NCI-H1930 (cell line): ENCODE measurements at regions not wholly inside any gene's neighbourhood (a gene's known extent, or its start where the extent isn't known, plus 50 kb on each side); places are given as distances from the start of the nearest gene placed in this dataset.

Source experiments
- DNase-seq, 2 experiments: peaks; one replicate each; lab custom pipeline; 2025; lab: John Stamatoyannopoulos, UW

DNA sequence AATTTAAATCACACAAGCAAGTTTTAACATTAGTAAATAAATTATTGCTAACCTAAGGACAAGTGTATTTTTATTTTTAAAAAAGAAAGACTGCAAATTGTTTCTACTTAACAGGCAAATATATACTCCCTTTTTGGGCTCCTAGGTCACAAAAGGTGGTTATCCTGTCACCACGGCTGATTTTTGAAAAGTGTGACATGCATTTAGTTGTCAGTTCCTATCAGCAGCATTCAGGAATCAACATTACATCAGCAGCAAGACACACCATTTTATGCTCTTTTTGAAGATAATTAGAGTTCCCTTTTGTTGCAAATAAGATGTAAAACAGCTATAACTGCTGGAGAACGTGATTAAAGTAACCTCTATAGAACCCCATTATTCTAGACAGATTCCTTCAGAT is 357.5 kb upstream of the TMCO5A start:
- DNase-seq: no peak

- DNase-seq: no peak
Observed at GRCh38 chr15:37581866-37582532, 352.4 kb upstream of the TMCO5A start.

GRCh38 chr15:37582852-37583251 is 351.6 kb upstream of the TMCO5A start:
- DNase-seq: no peak

DNA sequence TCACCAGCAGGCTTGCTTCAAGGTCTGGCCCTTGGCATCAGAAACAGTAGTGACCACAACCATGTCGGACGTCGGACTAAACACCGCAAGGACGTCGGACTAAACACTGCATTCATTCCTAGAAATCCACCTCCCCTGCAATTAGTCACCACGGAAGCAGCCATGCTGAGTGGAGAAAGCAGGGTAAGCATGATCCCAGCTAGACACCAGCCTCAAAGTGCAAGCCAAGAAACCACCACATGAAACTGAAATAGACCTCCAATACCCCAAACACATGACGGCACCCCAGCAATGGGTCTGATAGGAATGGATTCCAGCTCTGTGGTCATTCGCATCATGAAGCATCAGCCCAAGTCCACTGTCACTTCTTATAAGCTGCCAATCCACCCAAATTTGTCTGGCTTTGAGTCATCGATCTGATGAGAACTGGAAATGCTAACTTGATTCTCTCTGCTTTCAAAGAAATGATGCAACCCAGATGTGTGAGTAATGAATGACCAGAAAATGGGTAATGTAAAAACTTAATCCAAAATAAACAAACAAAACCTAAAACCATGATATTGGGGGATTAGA is 348.3 kb upstream of the TMCO5A start:
- DNase-seq: no peak

GRCh38 chr15:37586976-37587375 is 347.5 kb upstream of the TMCO5A start:
- DNase-seq: no peak

GRCh38 chr15:37594417-37594816 is 340.0 kb upstream of the TMCO5A start:
- DNase-seq: peak; percentile 14 to 69

DNA sequence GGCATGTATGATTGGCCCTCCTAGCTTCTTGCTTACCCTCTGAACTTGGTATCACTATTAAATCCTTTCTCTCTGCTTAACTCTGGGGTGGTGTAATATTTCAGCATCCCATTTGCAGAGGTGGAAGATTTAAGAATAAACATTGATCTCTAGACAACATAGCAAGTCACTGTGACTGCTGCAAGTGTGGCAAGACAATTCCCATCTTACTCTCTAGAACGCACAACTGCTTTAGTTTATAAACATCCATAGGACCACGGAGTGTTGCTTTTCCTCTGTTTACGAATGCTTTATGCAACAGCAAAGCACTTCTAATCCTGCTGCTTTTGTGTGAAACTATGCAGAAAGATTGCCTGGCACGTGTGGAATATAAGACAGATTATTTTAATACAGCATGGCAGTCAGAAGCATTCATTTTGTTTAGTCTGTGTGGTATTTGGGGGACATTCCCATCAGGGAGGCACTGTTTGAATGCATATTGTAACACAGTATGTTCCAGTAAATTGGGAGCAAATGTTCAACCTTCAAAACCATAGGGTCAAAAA is 338.9 kb upstream of the TMCO5A start:
- no peak for DNase-seq

- no peak for DNase-seq
Observed at GRCh38 chr15:37599156-37599555, 335.3 kb upstream of the TMCO5A start.

GRCh38 chr15:37616215-37616614 is 318.2 kb upstream of the TMCO5A start:
- DNase-seq: no peak

GRCh38 chr15:37618353-37618752 is 316.1 kb upstream of the TMCO5A start:
- DNase-seq: no peak

- DNase-seq: no peak
Observed at GRCh38 chr15:37619358-37620042, 314.9 kb upstream of the TMCO5A start.

- DNase-seq: no peak
Observed at GRCh38 chr15:37625576-37625975, 308.9 kb upstream of the TMCO5A start.

DNA sequence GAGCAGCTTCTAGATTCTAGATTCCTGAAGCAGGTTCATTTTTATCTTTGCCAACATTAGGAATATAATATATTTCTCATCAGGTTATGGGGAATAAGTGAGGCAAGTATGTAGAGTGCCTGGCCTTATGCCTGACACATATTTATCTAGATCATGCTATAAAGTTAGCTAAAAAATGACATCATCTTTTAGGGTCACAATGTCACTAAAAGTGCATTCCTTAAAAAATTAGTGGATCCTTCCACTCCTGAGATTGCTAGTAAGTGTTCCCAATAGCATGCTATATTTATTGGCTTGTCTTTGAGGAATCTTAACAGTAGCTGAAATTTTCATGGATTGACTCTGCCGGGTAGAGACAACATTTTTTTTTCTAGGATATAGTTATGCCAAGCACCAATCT is 305.9 kb upstream of the TMCO5A start:
- DNase-seq: no peak

DNA sequence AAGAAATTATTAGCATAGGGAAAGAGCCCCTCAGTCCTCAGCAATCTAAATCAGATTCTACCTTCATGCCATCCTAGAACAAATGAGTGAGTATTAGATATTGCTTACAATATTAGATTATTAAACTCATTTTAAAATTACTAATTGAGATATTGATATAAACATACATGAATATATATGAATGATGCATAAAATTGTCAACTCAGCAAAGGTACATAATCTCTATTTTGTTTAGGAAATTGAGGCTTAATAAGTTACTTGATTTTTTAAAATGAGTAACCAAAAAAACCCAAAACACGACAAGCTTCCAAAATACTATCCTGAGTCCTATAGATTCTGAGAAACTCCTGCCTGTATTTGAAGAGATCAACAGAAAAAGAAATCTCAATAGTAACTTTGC is 297.7 kb upstream of the TMCO5A start:
- no peak for DNase-seq

- no peak for DNase-seq
Observed at GRCh38 chr15:37638116-37638515, 296.3 kb upstream of the TMCO5A start.

GRCh38 chr15:37638691-37639090 is 295.7 kb upstream of the TMCO5A start:
- no peak for DNase-seq

GRCh38 chr15:37652646-37653417 is 281.6 kb upstream of the TMCO5A start:
- DNase-seq: no peak

GRCh38 chr15:37678124-37678523 is 256.3 kb upstream of the TMCO5A start:
- DNase-seq: no peak

DNA sequence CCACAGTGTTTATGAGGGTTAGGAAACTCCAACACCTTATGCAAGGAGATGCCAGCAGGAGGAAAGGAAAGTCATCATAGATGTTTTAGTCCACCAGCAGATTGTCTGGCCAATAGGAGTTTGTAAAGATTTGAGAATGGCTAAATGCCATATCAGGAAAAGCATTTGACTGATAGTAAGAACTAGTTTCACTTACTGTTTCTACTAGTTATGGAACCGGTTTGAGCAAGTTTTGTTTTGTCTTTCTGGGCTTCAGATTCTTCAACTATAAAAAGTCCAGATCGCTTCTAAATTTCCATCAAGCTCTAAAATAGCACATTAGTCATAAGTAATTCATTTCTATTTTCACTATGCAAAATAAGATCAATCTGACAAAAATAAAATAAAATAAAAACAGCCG is 254.8 kb upstream of the TMCO5A start:
- DNase-seq: no peak

GRCh38 chr15:37682304-37682703 is 252.1 kb upstream of the TMCO5A start:
- DNase-seq: no peak

DNA sequence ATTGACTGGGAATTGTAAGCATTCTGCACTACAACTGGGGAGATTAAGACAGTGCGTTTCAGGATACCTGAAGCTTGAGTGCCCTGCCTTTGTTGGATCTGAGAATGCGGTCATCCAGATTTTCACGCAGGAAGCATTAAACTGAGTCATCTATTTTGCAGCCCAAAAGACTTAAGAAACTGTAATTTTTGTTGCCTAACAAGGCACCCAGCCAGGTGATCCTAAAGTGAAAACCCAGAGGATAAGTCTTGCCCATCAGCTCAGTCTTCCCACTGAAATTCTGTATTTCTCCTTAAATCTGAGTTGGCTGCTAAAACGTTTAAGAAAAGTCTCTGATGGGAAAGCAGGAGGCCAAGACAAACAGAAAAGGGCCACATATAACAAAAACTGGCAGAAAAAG is 242.5 kb upstream of the TMCO5A start:
- DNase-seq: no peak

- DNase-seq: no peak
Observed at GRCh38 chr15:37693926-37694325, 240.5 kb upstream of the TMCO5A start.

- DNase-seq: no peak
Observed at GRCh38 chr15:37695719-37696118, 238.7 kb upstream of the TMCO5A start.
